Liver (tissue), 8 donors: ENCODE measurements at regions not wholly inside any gene's neighbourhood (a gene's known extent, or its start where the extent isn't known, plus 50 kb on each side); places are given as distances from the start of the nearest gene placed in this dataset.

ENCODE experiments used
- DNase-seq: peaks from one replicate; pipeline ENCODE4 v3.0.0-alpha.2; 2017; ENCODE audit warnings: low spot score
- H3K27ac ChIP-seq, 2 donors: one replicate each; pipeline ENCODE4 v1.7.0; 2013; ENCODE audit warnings: inconsistent platforms in 2 of 2, low read length in 2 of 2, control low read depth in 1 of 2, low read depth in 1 of 2, mild to moderate bottlenecking in 1 of 2
- H3K27me3 ChIP-seq, 4 donors: one replicate each; pipeline versions ENCODE4 v1.6.1 to v1.7.0; 2013; ENCODE audit warnings: low read length in 3 of 4, inconsistent platforms in 1 of 4, mild to moderate bottlenecking in 1 of 4, moderate library complexity in 1 of 4; ENCODE audit not compliant: control insufficient read depth in 4 of 4, insufficient read depth in 4 of 4
- H3K36me3 ChIP-seq, 4 donors: one replicate each; pipeline versions ENCODE4 v1.6.1 to v1.7.0; 2013; ENCODE audit warnings: low read length in 3 of 4, mild to moderate bottlenecking in 3 of 4, low read depth in 1 of 4, moderate library complexity in 1 of 4; ENCODE audit not compliant: control insufficient read depth in 4 of 4, insufficient read depth in 3 of 4
- H3K4me1 ChIP-seq, 4 donors: one replicate each; pipeline versions ENCODE4 v1.6.1 to v1.7.0; 2013; ENCODE audit warnings: low read length in 3 of 4, mild to moderate bottlenecking in 3 of 4, moderate library complexity in 1 of 4; ENCODE audit not compliant: control insufficient read depth in 4 of 4, insufficient read depth in 4 of 4
- H3K4me3 ChIP-seq, 3 donors: one replicate each; pipeline versions ENCODE4 v1.6.1 to v1.7.0; 2013; ENCODE audit warnings: low read length in 3 of 3, control low read depth in 1 of 3, low read depth in 1 of 3, mild to moderate bottlenecking in 1 of 3
- H3K9ac ChIP-seq, 2 donors: one replicate each; pipeline ENCODE4 v1.7.0; 2013; ENCODE audit warnings: low read length in 2 of 2, mild to moderate bottlenecking in 2 of 2, moderate library complexity in 2 of 2, control low read depth in 1 of 2, low read depth in 1 of 2
- H3K9me3 ChIP-seq, 4 donors: one replicate each; pipeline versions ENCODE4 v1.6.1 to v1.7.0; 2013; ENCODE audit warnings: low read length in 3 of 4; ENCODE audit not compliant: control insufficient read depth in 4 of 4
- ATF3 ChIP-seq: IDR thresholded peaks from 2 replicates; pipeline ENCODE4 v1.6.1; 2016; ENCODE audit warnings: antibody characterized with exemption
- FOXA1 ChIP-seq: IDR thresholded peaks from 2 replicates; pipeline ENCODE4 v1.6.1; 2016; ENCODE audit warnings: antibody characterized with exemption
- FOXA2 ChIP-seq: IDR thresholded peaks from 2 replicates; pipeline ENCODE4 v1.6.1; 2016; ENCODE audit warnings: antibody characterized with exemption
- GABPA ChIP-seq, 2 donors: IDR thresholded peaks in 1 of 2; conservative IDR thresholded peaks in 1 of 2; 2 replicates each; pipeline ENCODE4 v1.6.1; 2016; ENCODE audit warnings: antibody characterized with exemption in 2 of 2, mild to moderate bottlenecking in 1 of 2, moderate library complexity in 1 of 2
- HNF4A ChIP-seq, 2 donors: conservative IDR thresholded peaks; 2 replicates each; pipeline ENCODE4 v1.6.1; 2016; ENCODE audit warnings: antibody characterized with exemption in 2 of 2, mild to moderate bottlenecking in 2 of 2
- HNF4G ChIP-seq: IDR thresholded peaks from 2 replicates; pipeline ENCODE4 v1.6.1; 2016; ENCODE audit warnings: antibody characterized with exemption
- JUND ChIP-seq, 2 donors: IDR thresholded peaks; 2 replicates each; pipeline ENCODE4 v1.6.1; 2016; ENCODE audit warnings: antibody characterized with exemption in 2 of 2
- MAX ChIP-seq: IDR thresholded peaks from 2 replicates; pipeline ENCODE4 v1.6.1; 2016; ENCODE audit warnings: antibody characterized with exemption
- NR2F2 ChIP-seq: IDR thresholded peaks from 2 replicates; pipeline ENCODE4 v1.6.1; 2016; ENCODE audit warnings: antibody characterized with exemption
- RAD21 ChIP-seq, 2 donors: IDR thresholded peaks; 2 replicates each; pipeline ENCODE4 v1.6.1; 2016; ENCODE audit warnings: antibody characterized with exemption in 2 of 2, mild to moderate bottlenecking in 2 of 2
- TAF1 ChIP-seq: conservative IDR thresholded peaks from 2 replicates; pipeline ENCODE4 v1.6.1; 2016; ENCODE audit warnings: antibody characterized with exemption, mild to moderate bottlenecking
- ZBTB33 ChIP-seq: IDR thresholded peaks from 2 replicates; pipeline ENCODE4 v1.6.1; 2016; ENCODE audit warnings: antibody characterized with exemption
- WGBS: extraction: QIAGEN DNeasy Blood & Tissue Kit; methylation state at CpG from one replicate; pipeline ENCODE4 v1.1.7; 2013; 5-methylcytosine and 5-hydroxymethylcytosine counted together
- TF ChIP-seq, protein P1 (sequence below): fragments of 150-350 bp; IDR thresholded peaks from 2 replicates; pipeline ENCODE4 v1.5.1; 2017; ENCODE audit warnings: improper control_type of control experiment, low read depth, low read length; ENCODE audit not compliant: missing input control
- donor health status: healthy.
- donor health status: healthy.
- donor health status: healthy.
- donor health status: healthy.
- donor health status: healthy.

DNA sequence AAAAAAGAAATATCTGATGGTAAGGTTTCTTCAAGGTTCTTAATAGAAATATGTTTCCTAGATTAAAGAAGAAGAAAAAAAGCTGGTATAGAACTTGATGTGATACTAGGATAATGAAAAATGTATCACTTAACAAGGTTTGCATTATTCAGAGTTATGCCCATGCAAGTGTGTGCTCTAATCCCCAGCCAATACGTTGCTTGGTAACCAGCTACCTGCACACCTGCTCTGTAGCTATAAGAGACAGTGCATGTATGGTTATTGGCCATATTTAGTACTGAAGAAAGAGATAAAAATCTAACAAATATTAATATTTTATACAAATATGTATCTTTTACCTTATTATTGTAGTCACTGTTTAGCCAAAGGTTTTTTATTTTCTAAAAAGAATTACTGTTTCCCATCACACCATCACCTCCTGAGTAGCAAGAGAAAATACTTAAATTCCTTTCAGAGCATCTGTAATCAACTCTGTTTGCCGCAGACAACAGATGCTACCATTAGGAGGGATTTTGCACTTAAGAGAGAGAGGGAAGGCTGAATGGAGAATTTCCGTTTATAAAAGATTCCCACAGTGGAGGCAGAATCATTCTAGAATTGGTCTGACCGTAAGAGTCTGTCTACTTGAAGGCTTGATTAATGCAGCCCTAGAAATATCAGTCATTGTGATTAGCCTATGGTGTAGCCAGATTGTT, 115.6 kb downstream of the NEDD1 start (continued):
- TF ChIP-seq, protein P1, sequence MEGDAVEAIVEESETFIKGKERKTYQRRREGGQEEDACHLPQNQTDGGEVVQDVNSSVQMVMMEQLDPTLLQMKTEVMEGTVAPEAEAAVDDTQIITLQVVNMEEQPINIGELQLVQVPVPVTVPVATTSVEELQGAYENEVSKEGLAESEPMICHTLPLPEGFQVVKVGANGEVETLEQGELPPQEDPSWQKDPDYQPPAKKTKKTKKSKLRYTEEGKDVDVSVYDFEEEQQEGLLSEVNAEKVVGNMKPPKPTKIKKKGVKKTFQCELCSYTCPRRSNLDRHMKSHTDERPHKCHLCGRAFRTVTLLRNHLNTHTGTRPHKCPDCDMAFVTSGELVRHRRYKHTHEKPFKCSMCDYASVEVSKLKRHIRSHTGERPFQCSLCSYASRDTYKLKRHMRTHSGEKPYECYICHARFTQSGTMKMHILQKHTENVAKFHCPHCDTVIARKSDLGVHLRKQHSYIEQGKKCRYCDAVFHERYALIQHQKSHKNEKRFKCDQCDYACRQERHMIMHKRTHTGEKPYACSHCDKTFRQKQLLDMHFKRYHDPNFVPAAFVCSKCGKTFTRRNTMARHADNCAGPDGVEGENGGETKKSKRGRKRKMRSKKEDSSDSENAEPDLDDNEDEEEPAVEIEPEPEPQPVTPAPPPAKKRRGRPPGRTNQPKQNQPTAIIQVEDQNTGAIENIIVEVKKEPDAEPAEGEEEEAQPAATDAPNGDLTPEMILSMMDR, result no peak
- TF ChIP-seq HNF4A (conservative IDR thresholded peaks at IDR 0.05) (no peak), ATF3 (no peak), FOXA2 (no peak), RAD21 (IDR thresholded peaks at IDR 0.05) (no peak), TAF1 (no peak), FOXA1 (no peak), GABPA (IDR thresholded peaks at IDR 0.05 in 1 of 2, conservative IDR thresholded peaks at IDR 0.05 in 1 of 2) (no peak), HNF4G (no peak)

- DNase-seq, result no peak
- Histone ChIP-seq H3K27me3 (peaks cover 0 to under 1% (median 0%) of the 10 kb centered on the region in 4 donors), H3K4me1 (no peaks in the 10 kb centered on the region), H3K27ac (no peak overlapping the region), H3K4me3 (no peak overlapping the region), H3K9me3 (no peaks in the 10 kb centered on the region), H3K36me3 (no peaks in the 10 kb centered on the region), H3K9ac (no peak overlapping the region)
- TF ChIP-seq MAX, result no peak
- TF ChIP-seq NR2F2, result peak; percentile 81
- TF ChIP-seq RAD21 (IDR thresholded peaks at IDR 0.05), result no peak
- no peak for TF ChIP-seq GABPA (IDR thresholded peaks at IDR 0.05 in 1 of 2, conservative IDR thresholded peaks at IDR 0.05 in 1 of 2)
- no peak for TF ChIP-seq ZBTB33
- no peak for TF ChIP-seq FOXA1
- TF ChIP-seq HNF4A (conservative IDR thresholded peaks at IDR 0.05), result no peak
- TF ChIP-seq FOXA2, result no peak
- no peak for TF ChIP-seq TAF1
- WGBS, result 64% methylated on average over 2 of the region's 2 CpGs
Measured at GRCh38 chr12:97024393-97024792, 117.3 kb downstream of the NEDD1 start.

GRCh38 chr12:97026901-97027300, 119.8 kb downstream of the NEDD1 start:
- H3K9ac ChIP-seq, result no peak overlapping the region
- peaks cover 0 to 2% (median 0%) of the 10 kb centered on the region in 4 donors for H3K27me3 ChIP-seq
- no peaks in the 10 kb centered on the region for H3K36me3 ChIP-seq
- no peak for DNase-seq
- H3K9me3 ChIP-seq, result peaks cover 0 to 2% (median 0%) of the 10 kb centered on the region in 4 donors
- H3K4me3 ChIP-seq, result no peak overlapping the region
- 71% methylated on average over 2 of the region's 2 CpGs for WGBS
- no peak overlapping the region for H3K27ac ChIP-seq
- H3K4me1 ChIP-seq, result no peaks in the 10 kb centered on the region
- TF ChIP-seq, protein P1, result no peak
- TF ChIP-seq TAF1, result no peak
- TF ChIP-seq FOXA1, result no peak
- no peak for TF ChIP-seq JUND (IDR thresholded peaks at IDR 0.05)
- no peak for TF ChIP-seq RAD21 (IDR thresholded peaks at IDR 0.05)
- no peak for TF ChIP-seq NR2F2
- no peak for TF ChIP-seq FOXA2
